Tibial nerve (tissue), 4 donors: ENCODE measurements at regions not wholly inside any gene's neighbourhood (a gene's known extent, or its start where the extent isn't known, plus 50 kb on each side); places are given as distances from the start of the nearest gene placed in this dataset.

ENCODE experiments used
- CTCF ChIP-seq, 5 experiments: fragments of 200-600 bp in 3 of 5; fragments of 450-650 bp in 2 of 5; sonication (generic) in 3 of 5; IDR thresholded peaks; one replicate each; pipeline ENCODE4 v1.5.1; 2016 to 2019; ENCODE audit warnings: antibody characterized with exemption in 5 of 5, mild to moderate bottlenecking in 3 of 5, moderate library complexity in 2 of 5
- EP300 ChIP-seq, 2 donors: sonication (generic); formaldehyde crosslinking; IDR thresholded peaks; one replicate each; pipeline ENCODE4 v1.6.1; 2017; ENCODE audit warnings: antibody characterized with exemption in 2 of 2, mild to moderate bottlenecking in 1 of 2
- POLR2A ChIP-seq, 2 donors: fragments of 450-650 bp; IDR thresholded peaks; one replicate each; pipeline ENCODE4 v1.6.1; 2017; ENCODE audit warnings: antibody characterized with exemption in 2 of 2, mild to moderate bottlenecking in 2 of 2, moderate library complexity in 2 of 2

- TF ChIP-seq CTCF (IDR thresholded peaks at IDR 0.05) (no peak), POLR2A (IDR thresholded peaks at IDR 0.05) (no peak), EP300 (IDR thresholded peaks at IDR 0.05) (no peak)
Measured at GRCh38 chr1:106768077-106768476, 288.4 kb upstream of the PRMT6 start.
